Kidney tubule cell (primary cell): ENCODE measurements at regions not wholly inside any gene's neighbourhood (a gene's known extent, or its start where the extent isn't known, plus 50 kb on each side); places are given as distances from the start of the nearest gene placed in this dataset.

Experiments
- DNase-seq: peaks from one replicate; pipeline ENCODE4 v3.0.0-alpha.2; 2018; ENCODE audit warnings: low spot score

- no peak for DNase-seq
Measured at GRCh38 chr14:38901791-38902190, 201.2 kb downstream of the SEC23A start.

GRCh38 chr14:38900887-38901286 lies 202.1 kb downstream of the SEC23A start:
- DNase-seq: no peak

- DNase-seq: no peak
Measured at GRCh38 chr14:38887696-38888095, 215.3 kb downstream of the SEC23A start.

DNA sequence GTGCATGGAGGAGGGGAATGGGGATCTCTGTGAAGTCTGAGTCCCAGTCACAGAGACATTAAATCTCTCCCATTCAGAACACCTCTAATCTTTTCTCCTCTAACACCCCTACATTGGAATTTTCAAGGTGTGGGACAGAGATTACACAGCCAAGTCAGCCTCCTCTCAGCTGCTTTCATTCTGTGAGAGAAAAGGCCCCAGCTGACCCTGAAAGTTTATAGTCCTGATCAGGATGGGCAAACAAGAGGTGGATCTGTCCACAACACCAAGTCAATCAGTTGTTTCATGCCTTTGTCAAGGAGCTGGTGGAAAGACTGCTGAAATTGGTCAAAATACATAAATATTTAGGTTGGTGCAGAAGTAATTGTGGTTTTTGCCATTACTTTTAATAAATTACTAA lies 218.9 kb downstream of the SEC23A start:
- DNase-seq: no peak

- DNase-seq: no peak
Measured at GRCh38 chr14:38883127-38883526, 219.9 kb downstream of the SEC23A start.

DNA sequence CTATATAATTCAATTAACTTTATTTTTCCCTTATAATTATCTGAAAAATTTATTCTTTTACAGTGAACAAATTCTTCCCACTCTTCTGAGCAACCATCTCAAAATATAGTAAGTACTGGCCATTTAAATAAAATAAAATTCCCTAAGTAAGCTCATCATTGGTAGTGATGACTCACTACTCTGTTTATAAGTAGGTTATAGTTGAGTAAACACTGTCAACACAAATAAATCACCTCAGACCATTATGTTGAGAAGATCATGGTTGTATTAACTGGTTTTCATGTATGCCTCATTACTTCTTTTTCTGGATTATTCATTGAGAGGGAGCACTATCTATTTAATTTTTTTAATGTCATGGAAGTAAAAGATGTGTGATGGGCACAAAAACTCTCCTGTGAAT lies 220.5 kb downstream of the SEC23A start:
- DNase-seq: no peak

- no peak for DNase-seq
Measured at GRCh38 chr14:38880643-38881524, 222.2 kb downstream of the SEC23A start.

DNA sequence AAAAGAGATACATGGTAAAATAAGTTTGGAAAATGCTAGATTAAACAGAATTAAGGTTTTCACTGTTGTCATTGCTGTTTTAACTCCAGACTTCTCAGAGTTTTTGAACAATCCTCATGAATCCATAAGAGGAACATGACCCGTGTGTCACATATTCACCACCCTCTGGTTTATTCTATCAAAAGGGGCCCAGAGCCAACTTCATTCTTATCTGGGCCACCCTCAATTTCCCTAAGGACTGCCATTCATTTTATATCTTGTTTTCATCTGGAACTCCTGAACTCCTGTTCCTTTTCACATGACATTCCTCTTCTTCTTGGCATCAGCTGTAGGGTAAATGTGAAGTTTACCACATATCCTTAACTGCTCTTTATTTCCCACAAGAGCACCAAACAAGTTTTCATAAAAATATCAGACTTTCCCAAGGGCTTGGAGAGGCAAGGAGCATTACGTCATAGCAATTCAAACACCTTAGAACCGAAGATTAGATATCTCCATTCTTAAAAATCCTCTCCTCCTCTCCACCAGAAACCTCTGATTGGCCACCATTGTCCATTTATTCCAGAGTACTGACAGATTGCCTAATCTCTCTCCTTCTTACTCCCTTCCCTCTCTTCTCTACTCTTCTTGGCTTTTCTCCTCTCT lies 225.2 kb downstream of the SEC23A start:
- no peak for DNase-seq

GRCh38 chr14:38874721-38875120 lies 228.3 kb downstream of the SEC23A start:
- no peak for DNase-seq

- no peak for DNase-seq
Measured at GRCh38 chr14:38873941-38874612, 229.0 kb downstream of the SEC23A start.

DNA sequence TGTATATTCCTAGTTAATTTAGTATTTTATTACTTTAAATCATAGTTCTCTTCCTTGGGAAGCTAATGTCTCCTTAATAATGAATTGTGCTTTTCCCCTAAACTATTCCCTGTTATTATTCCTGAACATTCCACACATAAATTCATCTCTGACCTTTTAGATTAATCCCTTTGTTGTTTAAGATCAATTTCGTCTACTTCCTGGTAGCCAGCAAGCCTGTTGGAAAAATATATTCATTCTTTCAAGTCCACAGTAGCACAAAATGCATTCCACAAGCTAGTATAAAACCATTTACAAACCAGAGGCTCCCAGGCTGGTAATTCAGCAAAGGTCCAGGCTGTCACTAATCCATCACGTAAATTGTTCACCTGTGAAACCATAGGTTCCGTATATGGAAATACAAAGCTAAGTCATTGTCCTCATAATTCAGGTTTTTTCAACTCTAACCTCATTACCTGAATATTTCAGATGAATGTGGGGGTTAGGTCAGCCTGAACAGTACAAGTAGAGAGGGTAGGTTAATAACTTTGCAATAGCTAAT lies 232.7 kb downstream of the SEC23A start:
- no peak for DNase-seq

DNA sequence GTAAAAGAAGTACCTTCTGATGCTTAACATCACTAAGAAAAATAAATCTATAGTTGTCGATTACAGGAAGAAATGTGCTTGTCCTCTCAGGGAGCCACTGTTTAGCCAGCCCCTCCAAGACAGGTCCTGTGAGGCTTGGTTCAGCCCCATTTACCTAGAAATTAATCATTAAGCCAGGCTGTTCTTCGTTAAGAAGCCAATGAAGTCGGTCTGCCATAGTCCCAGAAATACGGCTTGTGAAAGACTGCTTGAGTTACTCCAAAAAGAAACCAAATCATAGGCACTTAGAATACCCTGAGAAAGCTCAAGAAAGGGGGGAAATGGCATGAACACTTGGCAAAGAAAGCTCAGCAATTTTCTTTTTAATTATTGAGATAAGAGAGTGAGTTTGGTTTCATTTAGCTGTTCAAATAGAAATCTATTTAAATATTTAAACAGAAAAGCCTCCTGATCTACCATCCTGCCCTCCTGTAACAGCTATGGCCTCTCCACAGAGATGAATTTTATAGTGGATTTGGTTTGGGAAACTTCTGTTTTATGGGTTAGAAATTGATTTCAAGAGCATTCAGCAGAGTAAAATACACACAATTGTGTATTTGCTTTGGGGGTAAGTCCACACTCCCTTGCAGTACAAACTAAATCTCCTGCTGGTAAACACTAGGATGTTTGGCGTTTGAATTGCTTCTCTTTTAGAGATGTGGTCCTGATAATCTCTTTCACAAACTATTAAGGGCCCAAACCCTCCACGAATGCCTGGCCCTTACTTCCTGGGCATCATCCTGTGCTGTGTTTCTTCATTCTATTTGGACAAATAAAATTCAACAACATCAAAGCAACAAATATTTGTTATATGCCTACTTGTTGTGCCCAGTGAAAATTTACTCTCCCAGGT lies 234.4 kb downstream of the SEC23A start:
- DNase-seq: peak; percentile 60

DNA sequence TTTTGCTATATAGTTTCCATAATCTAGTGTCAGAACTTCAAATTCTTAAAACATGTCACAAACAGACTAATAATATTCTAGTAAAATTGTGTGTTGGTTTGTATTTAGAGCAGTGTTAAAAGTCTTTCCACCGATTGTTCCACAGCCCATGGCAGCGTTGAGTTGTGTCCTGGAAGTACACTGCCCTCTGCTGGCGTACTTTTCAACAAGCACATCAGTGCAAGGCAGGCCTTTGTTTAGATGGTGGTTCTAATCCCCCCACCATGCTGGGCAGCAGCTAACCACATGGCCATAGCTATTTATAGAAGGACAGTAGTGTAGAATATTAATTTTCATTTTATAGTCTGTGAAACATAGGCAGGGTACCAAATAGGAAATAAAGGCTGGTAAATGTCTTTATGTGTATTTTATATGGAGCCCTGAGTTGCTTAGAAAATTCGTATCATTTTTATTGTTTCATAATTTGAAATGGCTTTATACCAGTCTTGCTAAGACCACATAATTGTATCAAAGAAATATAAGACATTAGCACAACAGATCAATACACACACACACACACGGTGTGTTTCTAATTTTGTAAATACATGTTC lies 235.4 kb downstream of the SEC23A start:
- peak; percentile 76 for DNase-seq

DNA sequence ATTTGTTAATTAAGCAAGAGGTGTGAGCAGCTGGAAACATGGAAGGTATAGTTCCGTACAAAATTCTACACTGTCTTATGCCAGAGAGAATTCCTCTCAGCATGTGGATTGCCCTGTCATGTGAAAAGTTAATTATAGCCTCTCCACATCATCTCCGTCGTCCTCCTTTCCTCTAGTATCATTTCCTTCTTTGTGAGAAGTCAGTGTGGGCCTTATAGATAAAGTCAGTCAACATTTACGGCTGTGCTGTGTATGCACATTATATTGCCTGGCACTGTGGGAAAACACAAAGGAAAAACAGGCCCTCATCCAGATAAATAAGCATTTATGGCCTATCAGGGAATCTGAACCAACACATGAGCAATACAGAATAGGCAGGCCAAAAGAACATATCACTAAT lies 236.6 kb downstream of the SEC23A start:
- no peak for DNase-seq

- DNase-seq: no peak
Measured at GRCh38 chr14:38862366-38862765, 240.7 kb downstream of the SEC23A start.

DNA sequence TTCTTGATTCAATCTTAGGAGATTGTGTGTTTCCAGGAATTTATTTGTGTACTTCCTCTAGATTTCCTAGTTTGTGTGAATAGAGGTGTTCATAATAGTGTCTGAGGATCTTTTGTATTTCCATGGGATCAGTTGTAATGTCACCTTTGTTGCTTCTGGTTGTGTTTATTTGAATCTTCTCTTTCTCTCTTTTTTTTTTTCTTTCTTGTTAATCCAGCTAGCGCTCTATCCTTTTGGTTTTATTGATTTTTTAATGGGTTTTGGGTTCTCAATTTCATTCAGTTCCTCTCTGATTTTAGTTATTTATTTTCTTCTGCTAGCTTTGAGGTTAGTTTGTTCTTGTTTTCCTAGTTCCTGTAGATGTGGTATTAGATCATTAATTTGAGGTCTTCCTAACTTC lies 242.5 kb downstream of the SEC23A start:
- DNase-seq: no peak

DNA sequence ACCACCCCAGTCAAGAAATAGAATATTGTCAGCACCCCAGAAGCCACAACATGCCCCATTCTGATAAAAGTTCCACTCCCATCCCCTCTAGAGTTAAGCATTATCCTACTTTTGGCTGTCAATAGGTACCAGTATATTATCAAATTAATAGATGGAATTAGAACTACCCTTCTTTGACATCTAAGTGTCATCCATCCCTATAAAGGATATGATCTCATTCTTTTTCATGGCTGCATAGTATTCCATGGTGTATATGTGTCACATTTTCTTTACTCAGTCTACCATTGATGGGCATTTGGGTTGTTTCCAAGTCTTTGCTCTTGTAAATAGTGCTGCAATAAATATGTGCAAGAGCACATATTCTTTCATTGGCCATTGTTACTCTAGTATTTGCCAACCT lies 246.2 kb downstream of the SEC23A start:
- no peak for DNase-seq

DNA sequence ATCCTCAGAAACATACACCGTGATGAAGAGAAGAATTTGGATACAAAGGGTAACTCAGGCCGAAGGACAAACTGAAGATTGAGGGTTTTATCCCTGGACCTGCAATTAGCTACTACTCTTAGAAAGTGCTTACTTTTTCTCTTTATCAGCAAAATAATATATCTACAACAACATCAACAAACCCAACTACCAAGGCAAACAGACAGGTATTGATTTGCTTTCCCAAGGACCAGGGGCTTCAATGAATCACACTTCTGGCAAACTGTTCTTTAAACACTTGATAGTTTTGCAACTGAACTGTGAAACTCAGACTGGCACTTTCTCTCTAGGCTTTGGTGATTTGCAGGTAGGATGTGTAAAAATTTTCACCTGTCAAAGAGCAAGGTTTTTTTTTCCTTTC lies 247.5 kb downstream of the SEC23A start:
- DNase-seq: no peak

GRCh38 chr14:38851111-38851510 lies 251.9 kb downstream of the SEC23A start:
- DNase-seq: no peak

GRCh38 chr14:38850664-38851063 lies 252.4 kb downstream of the SEC23A start:
- DNase-seq: no peak

GRCh38 chr14:38848243-38848935 lies 254.6 kb downstream of the SEC23A start:
- DNase-seq: no peak
